ENCODE measurements at regions not wholly inside any gene's neighbourhood (a gene's known extent, or its start where the extent isn't known, plus 50 kb on each side); places are given as distances from the start of the nearest gene placed in this dataset.

DNA sequence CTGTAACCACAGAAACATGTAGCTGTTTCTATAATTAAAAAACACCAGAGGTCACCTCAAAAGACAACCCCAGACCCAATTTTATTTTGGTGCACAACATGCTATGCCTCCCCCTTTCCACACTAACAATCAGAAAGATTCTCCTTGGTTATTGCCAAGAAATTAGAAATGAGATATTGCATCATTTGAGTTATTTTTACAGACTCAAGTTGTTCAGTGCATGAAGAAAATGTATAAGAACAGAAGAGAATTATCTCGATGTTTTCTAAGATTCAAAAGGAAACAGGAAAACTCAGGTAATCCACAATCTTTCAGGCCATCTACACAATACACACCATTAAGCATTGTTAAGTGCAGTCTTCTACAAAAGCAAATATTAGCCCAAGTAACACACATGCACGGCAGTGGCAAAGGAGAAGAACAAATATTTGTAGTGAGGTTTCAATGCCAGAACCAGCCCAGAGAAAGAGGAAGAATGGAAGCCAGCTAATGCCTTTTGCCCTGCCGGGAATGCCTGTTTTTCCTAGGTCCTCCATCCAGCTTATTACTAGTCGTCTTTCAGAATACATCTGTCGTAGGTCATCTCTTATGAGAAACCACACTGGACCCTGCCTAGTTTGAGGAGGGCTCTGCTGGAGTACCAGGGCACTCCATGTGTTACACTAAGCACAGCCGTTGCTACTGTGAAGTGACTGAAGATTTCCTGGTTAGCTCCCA lies 67.6 kb upstream of the C1GALT1 start:
- TF ChIP-seq, protein P1, sequence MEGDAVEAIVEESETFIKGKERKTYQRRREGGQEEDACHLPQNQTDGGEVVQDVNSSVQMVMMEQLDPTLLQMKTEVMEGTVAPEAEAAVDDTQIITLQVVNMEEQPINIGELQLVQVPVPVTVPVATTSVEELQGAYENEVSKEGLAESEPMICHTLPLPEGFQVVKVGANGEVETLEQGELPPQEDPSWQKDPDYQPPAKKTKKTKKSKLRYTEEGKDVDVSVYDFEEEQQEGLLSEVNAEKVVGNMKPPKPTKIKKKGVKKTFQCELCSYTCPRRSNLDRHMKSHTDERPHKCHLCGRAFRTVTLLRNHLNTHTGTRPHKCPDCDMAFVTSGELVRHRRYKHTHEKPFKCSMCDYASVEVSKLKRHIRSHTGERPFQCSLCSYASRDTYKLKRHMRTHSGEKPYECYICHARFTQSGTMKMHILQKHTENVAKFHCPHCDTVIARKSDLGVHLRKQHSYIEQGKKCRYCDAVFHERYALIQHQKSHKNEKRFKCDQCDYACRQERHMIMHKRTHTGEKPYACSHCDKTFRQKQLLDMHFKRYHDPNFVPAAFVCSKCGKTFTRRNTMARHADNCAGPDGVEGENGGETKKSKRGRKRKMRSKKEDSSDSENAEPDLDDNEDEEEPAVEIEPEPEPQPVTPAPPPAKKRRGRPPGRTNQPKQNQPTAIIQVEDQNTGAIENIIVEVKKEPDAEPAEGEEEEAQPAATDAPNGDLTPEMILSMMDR (IDR thresholded peaks at IDR 0.05; ENCODE audit: low read depth, low read length): no peak
- no peak for TF ChIP-seq EZH2phosphoT487 (IDR thresholded peaks at IDR 0.05; ENCODE audit: low read depth)

Measured in OCI-LY3 (cell line).